Gastroesophageal sphincter (tissue), 3 donors: ENCODE measurements at regions not wholly inside any gene's neighbourhood (a gene's known extent, or its start where the extent isn't known, plus 50 kb on each side); places are given as distances from the start of the nearest gene placed in this dataset.

Experiments
- POLR2A ChIP-seq, 2 donors: fragments of 450-650 bp; IDR thresholded peaks; one replicate each; pipeline ENCODE4 v1.6.1; 2017; ENCODE audit warnings: antibody characterized with exemption in 2 of 2, mild to moderate bottlenecking in 2 of 2, moderate library complexity in 1 of 2
- POLR2AphosphoS5 ChIP-seq: sonication (generic); formaldehyde crosslinking; IDR thresholded peaks from one replicate; pipeline ENCODE4 v1.6.1; 2017; ENCODE audit warnings: antibody characterized with exemption
- TF ChIP-seq, protein P1 (sequence below), 4 experiments: fragments of 200-600 bp in 2 of 4; fragments of 450-650 bp in 2 of 4; sonication (generic) in 1 of 4; IDR thresholded peaks; one replicate each; pipeline ENCODE4 v1.5.1; 2017 to 2019; ENCODE audit warnings: antibody characterized with exemption in 4 of 4, mild to moderate bottlenecking in 2 of 4, moderate library complexity in 2 of 4

- TF ChIP-seq POLR2A (IDR thresholded peaks at IDR 0.05) (no peak), POLR2AphosphoS5 (no peak)
- TF ChIP-seq, protein P1, sequence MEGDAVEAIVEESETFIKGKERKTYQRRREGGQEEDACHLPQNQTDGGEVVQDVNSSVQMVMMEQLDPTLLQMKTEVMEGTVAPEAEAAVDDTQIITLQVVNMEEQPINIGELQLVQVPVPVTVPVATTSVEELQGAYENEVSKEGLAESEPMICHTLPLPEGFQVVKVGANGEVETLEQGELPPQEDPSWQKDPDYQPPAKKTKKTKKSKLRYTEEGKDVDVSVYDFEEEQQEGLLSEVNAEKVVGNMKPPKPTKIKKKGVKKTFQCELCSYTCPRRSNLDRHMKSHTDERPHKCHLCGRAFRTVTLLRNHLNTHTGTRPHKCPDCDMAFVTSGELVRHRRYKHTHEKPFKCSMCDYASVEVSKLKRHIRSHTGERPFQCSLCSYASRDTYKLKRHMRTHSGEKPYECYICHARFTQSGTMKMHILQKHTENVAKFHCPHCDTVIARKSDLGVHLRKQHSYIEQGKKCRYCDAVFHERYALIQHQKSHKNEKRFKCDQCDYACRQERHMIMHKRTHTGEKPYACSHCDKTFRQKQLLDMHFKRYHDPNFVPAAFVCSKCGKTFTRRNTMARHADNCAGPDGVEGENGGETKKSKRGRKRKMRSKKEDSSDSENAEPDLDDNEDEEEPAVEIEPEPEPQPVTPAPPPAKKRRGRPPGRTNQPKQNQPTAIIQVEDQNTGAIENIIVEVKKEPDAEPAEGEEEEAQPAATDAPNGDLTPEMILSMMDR (IDR thresholded peaks at IDR 0.05), result no peak
Measured at GRCh38 chr2:5939553-5939952, 247.4 kb downstream of the SOX11 start.
